ENCODE measurements at regions not wholly inside any gene's neighbourhood (a gene's known extent, or its start where the extent isn't known, plus 50 kb on each side); places are given as distances from the start of the nearest gene placed in this dataset.

- no peak for DNase-seq
- H3K27ac ChIP-seq, result no peak overlapping the region
- no peak overlapping the region for H3K4me3 ChIP-seq
- no peaks in the 10 kb centered on the region for H3K4me1 ChIP-seq
- TF ChIP-seq POLR2A (IDR thresholded peaks at IDR 0.05), result no peak
- TF ChIP-seq CTCF (IDR thresholded peaks at IDR 0.05), result no peak
- H3K36me3 ChIP-seq, result no peaks in the 10 kb centered on the region
- H3K27me3 ChIP-seq, result no peaks in the 10 kb centered on the region
- no peaks in the 10 kb centered on the region for H3K9me3 ChIP-seq
These were observed 309.4 kb upstream of the DIO3 start for GRCh38 chr14:101251812-101252442.

DNA sequence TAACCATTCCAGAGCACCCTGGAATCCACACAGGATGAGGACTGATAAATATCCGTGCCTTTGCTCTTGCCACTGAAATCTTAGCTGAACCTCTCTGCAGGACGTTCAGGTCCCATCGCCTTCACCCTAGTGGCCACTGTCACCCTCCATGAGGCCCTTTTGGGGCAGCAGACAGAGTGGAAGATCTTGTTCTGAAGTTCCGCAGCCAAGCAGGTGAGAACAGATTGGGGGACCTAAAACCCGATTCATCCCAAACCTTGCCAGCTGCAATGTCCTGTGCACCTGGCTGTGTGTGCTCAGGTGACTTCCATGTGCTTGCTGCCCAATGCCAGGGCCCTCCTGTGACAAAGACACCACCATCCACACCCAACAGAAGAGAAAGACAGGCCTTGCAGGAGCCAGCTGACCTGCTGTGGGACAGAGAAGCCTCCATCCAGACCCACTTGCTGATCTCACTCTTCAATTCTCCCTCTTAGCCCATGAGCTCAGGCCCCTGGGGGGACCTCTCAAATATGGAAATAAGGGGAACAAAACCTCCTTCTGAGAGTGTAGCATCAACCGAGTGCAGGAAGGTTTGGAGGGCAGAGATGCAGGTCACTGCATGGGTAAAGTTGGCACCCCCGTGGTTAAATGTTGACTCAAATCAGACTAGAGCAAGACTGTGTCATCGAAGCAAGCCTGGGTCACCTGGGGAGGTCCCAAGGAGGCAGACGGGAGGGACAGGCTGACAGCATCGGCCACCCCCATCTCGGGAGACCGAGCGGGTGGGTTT lies 308.7 kb upstream of the DIO3 start:
- no peak for DNase-seq
- Histone ChIP-seq H3K4me1 (no peaks in the 10 kb centered on the region), H3K4me3 (no peak overlapping the region), H3K36me3 (no peaks in the 10 kb centered on the region), H3K27ac (no peak overlapping the region), H3K27me3 (no peaks in the 10 kb centered on the region), H3K9me3 (no peaks in the 10 kb centered on the region)
- no peak for TF ChIP-seq CTCF (IDR thresholded peaks at IDR 0.05)

- H3K27ac ChIP-seq, result no peak overlapping the region
- TF ChIP-seq CTCF (IDR thresholded peaks at IDR 0.05) (no peak), POLR2A (IDR thresholded peaks at IDR 0.05) (no peak)
- DNase-seq, result peak in 1 of 3 donors; percentile 33
- H3K27me3 ChIP-seq, result no peaks in the 10 kb centered on the region
- H3K36me3 ChIP-seq, result no peaks in the 10 kb centered on the region
- no peak overlapping the region for H3K4me3 ChIP-seq
- H3K9me3 ChIP-seq, result no peaks in the 10 kb centered on the region
- no peaks in the 10 kb centered on the region for H3K4me1 ChIP-seq
These were observed 307.3 kb upstream of the DIO3 start for GRCh38 chr14:101253948-101254347.

GRCh38 chr14:101254805-101255764 lies 306.2 kb upstream of the DIO3 start:
- no peaks in the 10 kb centered on the region for H3K27me3 ChIP-seq
- H3K4me1 ChIP-seq, result no peaks in the 10 kb centered on the region
- peak in 1 of 3 donors; percentile 43 for DNase-seq
- H3K9me3 ChIP-seq, result no peaks in the 10 kb centered on the region
- TF ChIP-seq CTCF (IDR thresholded peaks at IDR 0.05) (no peak), POLR2A (IDR thresholded peaks at IDR 0.05) (no peak)
- no peak overlapping the region for H3K27ac ChIP-seq
- no peaks in the 10 kb centered on the region for H3K36me3 ChIP-seq
- no peak overlapping the region for H3K4me3 ChIP-seq

- TF ChIP-seq CTCF (IDR thresholded peaks at IDR 0.05) (no peak), POLR2A (IDR thresholded peaks at IDR 0.05) (no peak)
- H3K4me3 ChIP-seq, result no peak overlapping the region
- H3K27ac ChIP-seq, result no peak overlapping the region
- H3K9me3 ChIP-seq, result no peaks in the 10 kb centered on the region
- no peaks in the 10 kb centered on the region for H3K4me1 ChIP-seq
- H3K36me3 ChIP-seq, result no peaks in the 10 kb centered on the region
- DNase-seq, result no peak
- no peaks in the 10 kb centered on the region for H3K27me3 ChIP-seq
These were observed 305.6 kb upstream of the DIO3 start for GRCh38 chr14:101255765-101256125.
